ENCODE measurements at regions not wholly inside any gene's neighbourhood (a gene's known extent, or its start where the extent isn't known, plus 50 kb on each side); places are given as distances from the start of the nearest gene placed in this dataset.

DNA sequence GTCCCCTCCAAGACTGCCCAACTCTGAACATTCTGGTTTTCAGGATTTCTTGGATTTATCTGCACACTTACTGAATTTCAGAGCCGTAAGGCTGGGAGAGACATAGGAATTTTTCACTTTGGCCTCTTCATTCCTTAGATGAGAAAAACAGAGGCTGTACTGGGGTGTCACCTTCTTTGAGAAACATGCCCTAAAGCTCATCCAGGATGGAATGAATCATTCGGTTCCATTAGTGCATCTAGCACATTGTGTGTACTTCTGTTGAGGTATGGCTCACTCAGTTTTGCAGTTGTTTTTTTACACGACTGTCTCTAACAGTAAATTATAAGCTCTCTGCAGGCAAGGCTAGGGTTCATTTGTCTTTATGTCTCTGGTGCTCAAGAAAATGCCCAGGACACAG, 383.4 kb downstream of the GATA3 start:
- TF ChIP-seq EZH2 (IDR thresholded peaks at IDR 0.05; ENCODE audit: insufficient read depth, low read length) (no peak), CTCF (IDR thresholded peaks at IDR 0.05; ENCODE audit: insufficient read depth, low read depth, low read length) (no peak)
